ENCODE measurements at regions not wholly inside any gene's neighbourhood (a gene's known extent, or its start where the extent isn't known, plus 50 kb on each side); places are given as distances from the start of the nearest gene placed in this dataset.

DNA sequence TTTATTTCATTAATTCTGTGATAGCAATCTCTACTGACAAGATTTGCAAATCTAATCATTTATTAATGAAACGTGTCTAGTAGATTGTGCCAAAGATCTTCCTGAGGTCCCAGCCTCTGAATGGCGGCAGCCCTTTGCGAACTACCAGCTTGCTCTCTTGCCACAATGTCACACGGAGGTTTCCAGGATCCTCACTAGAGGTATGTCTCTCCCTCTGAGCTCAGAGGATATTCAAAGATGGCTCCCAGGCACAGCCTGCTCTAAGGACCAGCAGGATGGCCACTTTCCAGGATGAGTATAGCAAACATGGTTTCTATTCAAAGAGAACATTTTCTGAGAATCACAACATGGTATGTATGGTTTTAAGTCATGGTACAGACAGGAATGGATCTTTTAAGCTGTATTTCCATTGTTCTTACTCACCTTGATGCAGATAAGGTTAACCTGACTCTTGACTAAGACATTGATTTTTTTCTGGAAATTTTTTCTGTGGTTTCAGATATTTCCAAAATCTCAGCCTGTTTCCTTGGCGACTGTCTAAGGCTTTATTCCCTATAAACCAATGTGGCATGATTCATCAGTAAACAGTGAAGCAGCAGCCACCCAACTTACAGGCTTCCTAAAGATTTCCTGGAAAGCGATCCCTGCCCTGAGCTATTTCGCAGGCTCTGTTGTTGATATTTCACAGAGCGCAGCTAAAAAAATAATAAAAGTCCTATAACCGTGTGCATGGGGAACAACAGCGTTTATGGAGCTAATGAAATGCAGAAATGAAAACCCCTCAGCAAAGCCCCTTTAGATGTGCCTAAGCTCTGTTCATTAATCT lies 54.1 kb upstream of the KLF7 start:
- TF ChIP-seq, protein P1, sequence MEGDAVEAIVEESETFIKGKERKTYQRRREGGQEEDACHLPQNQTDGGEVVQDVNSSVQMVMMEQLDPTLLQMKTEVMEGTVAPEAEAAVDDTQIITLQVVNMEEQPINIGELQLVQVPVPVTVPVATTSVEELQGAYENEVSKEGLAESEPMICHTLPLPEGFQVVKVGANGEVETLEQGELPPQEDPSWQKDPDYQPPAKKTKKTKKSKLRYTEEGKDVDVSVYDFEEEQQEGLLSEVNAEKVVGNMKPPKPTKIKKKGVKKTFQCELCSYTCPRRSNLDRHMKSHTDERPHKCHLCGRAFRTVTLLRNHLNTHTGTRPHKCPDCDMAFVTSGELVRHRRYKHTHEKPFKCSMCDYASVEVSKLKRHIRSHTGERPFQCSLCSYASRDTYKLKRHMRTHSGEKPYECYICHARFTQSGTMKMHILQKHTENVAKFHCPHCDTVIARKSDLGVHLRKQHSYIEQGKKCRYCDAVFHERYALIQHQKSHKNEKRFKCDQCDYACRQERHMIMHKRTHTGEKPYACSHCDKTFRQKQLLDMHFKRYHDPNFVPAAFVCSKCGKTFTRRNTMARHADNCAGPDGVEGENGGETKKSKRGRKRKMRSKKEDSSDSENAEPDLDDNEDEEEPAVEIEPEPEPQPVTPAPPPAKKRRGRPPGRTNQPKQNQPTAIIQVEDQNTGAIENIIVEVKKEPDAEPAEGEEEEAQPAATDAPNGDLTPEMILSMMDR (IDR thresholded peaks at IDR 0.05): no peak
- no peak for TF ChIP-seq POLR2A (IDR thresholded peaks at IDR 0.05)

All from lower leg skin (tissue), 3 donors.